ENCODE measurements at regions not wholly inside any gene's neighbourhood (a gene's known extent, or its start where the extent isn't known, plus 50 kb on each side); places are given as distances from the start of the nearest gene placed in this dataset.
A peak's percentile ranks its signal among the peaks of the same experiment; 100 is the strongest.

DNA sequence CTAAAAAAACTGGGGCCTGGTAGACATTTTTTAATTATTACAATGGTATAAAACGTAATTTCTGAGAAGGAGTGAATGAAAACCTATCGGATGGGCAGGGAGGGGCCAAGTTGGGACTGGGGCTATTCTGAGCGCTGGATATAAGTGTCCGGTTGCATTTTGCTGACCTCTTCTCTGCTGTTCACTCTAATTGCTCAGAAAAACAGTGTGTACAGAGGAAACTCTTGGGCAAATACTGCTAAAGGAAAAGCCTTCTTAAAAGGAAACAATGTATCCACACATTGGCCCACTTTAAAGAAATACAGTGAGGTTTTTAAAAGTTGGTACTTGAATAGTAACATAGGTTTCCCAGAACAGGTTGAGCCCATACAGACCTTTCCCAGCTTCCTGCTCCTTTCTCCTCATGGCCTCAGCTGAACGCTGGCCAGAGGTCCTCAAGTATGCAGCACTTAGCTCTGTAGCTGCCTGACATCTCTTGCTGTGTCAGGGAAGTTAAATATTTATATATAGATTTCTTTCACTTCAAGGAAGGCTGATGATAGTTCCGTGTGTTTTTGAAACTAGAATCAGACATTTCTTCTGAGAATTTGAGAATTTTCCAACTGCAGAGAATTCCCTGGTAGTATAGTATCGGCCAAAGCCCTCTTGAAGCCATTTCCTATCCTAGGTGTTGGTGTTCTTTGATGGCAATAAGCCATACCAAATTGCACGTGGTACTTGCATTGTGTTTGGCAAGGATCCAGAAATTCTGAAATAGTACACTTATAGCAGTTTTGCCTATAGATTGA, 97.1 kb upstream of the SLC4A4 start:
- DNase-seq (ENCODE audit: low spot score) = no peak

GRCh38 chr4:71243091-71243833, 95.6 kb upstream of the SLC4A4 start:
- no peak for DNase-seq (ENCODE audit: low spot score)

- DNase-seq (ENCODE audit: low spot score) = no peak
Observed at GRCh38 chr4:71247706-71248105, 91.1 kb upstream of the SLC4A4 start.

DNA sequence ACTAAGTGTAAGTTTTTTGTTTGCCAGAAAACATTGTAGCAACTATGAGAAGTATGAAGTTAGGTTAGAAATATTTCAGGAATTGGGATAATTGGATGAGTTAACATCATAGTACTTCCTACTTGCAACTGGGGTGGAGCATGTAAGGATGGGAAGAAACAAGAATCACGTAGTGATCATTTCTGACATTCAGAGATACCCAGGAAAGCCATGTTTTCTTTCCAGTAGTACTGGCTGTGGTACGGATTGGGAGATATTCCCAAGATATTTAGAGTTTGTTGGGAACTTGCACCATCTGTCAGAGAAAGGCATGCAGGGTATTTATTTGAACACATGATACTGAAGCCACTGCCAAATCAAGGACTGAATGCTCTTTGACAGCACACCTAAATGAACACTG, 87.6 kb upstream of the SLC4A4 start:
- peak; percentile 72 for DNase-seq (ENCODE audit: low spot score)

GRCh38 chr4:71253545-71253944, 85.3 kb upstream of the SLC4A4 start:
- no peak for DNase-seq (ENCODE audit: low spot score)

GRCh38 chr4:71254451-71255012, 84.3 kb upstream of the SLC4A4 start:
- DNase-seq (ENCODE audit: low spot score) = no peak

GRCh38 chr4:71255976-71256375, 82.8 kb upstream of the SLC4A4 start:
- DNase-seq (ENCODE audit: low spot score) = no peak

DNA sequence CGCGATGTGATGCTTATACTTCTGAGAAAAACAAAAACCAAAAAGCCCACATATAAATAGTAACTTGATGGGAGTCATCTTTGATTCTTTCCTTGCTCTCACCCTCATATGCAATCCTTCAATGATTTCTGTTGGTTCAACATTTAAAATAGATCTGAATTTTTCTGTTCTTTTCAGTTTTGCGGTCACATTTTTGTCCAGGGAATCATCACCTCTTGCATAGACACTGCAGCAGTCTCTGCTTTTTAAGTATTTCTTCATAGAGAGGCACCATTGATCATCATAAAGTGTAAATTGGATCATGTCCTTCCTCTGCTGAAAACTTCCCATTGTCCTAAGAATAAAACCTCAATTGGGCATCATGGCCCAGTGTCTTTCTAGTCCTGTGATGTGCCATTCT, 81.1 kb upstream of the SLC4A4 start:
- no peak for DNase-seq (ENCODE audit: low spot score)

DNA sequence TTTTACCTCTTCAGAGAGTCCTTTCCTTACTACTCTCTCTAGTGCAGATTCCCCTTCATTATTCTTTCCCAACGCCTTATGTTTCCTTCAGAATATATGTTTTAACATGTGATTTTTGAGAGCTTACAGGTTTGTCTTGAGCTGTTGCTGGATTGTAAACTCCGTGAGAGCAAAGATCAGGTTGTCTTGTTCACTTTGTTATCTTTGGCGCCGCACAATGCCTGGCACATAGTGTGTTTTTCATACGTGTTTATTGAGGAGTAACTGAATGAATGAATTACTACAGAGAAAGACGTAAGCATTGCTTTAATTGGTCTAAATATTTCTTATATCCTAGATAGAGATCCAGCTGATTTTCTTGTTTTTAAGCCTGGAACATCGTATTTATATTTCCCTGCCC, 80.5 kb upstream of the SLC4A4 start:
- DNase-seq (ENCODE audit: low spot score) = no peak

DNA sequence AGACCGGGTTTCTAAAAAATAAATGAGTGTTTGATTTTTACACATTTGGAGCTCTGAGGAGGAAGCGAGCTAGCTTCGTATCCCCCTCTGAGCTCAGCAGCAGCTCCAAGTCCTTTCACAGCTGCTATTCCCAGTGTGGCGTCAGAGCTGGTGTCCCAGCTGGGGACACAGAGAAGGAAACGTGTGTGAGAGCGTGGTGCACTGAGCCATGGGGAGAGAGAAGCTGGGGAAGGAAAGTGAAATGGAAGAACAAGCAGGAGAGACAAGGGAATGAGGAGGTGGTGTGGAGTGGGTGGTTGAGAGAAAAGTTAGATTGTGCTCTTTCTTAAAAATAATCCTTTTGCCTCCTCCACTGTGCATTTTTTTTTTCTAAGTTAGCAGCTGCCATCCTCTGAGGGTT, 79.5 kb upstream of the SLC4A4 start:
- DNase-seq (ENCODE audit: low spot score) = no peak

DNA sequence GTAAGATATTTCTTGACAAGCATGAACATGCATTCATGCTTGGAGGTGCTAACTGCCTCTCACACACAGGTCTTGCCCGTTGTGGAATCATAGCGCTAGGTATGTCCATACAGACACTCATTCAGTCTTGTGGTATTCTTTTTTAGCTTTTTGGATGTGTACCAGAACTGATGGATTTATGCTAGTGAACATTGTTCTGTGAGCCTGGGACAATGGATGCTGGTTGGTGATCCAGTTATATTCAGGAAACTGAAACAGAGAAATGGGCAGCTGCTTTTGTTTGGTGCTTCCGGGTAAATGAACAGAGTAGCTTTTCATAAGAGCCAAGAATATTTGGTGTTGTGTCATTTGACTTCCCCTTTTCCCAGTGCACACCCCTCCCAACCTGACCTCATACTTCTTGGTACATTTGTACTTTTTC, 78.9 kb upstream of the SLC4A4 start:
- no peak for DNase-seq (ENCODE audit: low spot score)

DNA sequence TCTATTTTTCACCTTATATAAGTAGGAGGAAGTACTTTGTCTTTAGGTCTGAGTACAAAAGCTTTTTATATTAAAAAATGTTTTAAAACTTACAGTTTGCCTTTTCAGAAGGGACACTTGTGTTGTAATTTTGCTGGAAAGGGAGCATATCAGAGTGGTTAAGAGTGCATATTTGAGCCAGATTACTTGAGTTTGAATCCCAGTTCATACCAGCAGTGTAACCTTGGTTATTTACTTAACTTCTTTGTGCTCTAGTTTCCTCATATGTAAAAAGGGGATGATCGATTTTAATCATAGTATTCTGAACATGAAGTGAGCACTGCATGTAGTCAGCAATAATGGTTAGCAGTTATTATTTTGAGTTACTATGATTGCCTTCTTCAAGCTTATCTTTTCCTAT, 78.3 kb upstream of the SLC4A4 start:
- no peak for DNase-seq (ENCODE audit: low spot score)

DNA sequence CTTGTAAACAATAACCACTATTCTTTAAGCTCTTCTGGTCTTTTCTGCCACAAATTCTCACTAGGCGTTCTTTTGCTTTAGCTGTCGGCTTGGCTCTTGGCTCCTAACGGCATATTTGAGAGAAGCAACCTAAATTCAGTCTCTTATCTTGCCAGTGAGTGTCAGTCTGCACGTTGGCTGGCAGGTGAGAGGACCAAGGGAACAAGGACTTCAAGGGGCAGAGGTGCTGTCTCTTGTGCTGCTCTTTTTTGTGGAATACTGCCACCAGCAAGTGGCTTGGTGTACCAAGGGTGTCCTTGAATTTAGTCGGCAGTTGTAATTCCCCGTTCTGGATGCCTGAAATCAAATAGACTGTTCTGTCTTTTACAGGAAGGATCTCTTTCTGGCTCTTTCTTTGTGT, 77.8 kb upstream of the SLC4A4 start:
- no peak for DNase-seq (ENCODE audit: low spot score)

DNA sequence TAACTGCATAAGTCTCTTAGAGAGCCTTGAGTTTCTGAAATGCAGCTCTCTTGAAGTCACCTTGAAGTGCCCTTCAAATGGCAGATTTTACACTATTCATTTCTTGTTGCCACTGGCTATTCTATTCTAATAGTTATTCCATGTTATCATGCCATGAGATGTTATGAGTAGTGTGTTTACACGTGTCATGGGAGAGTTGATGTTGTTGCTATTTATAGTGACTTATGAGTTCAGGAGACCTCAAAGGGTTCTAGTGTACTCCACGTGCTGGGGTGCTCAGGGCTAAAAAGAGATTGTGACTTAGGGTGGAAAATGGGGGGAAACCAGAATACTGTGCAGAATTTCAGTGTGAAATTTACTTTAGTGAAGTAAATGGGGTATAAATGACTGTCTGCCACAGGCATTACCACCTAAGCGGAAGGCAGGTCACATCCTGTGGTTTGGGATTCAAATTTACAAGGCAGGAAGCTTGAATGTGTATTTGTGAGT, 77.1 kb upstream of the SLC4A4 start:
- no peak for DNase-seq (ENCODE audit: low spot score)

- DNase-seq (ENCODE audit: low spot score) = no peak
Observed at GRCh38 chr4:71262161-71262560, 76.7 kb upstream of the SLC4A4 start.

GRCh38 chr4:71266090-71266794, 72.6 kb upstream of the SLC4A4 start:
- DNase-seq (ENCODE audit: low spot score) = peak; percentile 65

GRCh38 chr4:71267244-71267643, 71.6 kb upstream of the SLC4A4 start:
- DNase-seq (ENCODE audit: low spot score) = peak; percentile 8

DNA sequence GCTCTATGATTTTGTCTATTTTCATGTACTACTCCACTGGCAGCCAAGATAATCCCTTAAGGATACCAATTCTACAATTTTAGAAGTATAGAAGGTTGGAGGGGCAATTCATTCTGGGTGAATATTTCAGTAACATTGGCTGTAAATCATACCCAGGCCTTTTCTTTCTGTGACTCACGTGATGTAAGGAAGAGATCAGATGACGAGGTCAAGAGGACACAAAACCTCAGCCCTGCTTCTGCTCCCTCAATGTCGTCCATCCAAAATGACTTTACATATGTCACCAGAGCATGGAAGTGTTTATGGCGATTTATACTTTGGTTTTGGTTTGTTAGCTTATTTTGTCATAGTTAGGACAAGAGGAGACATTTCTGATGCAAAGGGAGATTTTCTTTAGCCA, 70.7 kb upstream of the SLC4A4 start:
- DNase-seq (ENCODE audit: low spot score) = no peak

DNA sequence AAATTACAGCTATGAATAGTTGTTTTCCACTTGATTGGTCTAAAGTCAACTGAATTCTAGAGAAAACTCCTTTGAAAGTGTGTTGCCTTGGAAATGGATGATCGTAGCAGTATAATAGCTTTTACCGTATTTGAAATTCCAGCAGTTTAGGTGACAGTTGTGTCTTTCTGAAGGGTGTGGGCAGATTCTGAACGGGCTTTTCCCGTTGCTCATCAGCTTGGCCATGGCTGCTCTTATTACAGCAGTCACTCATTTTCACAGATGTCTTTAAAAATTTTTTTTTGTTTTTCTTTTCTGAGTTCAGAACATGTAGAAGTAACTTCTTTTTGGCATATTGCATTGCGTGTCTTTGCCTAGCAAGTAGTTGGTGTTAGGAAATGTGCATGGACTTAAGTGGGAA, 69.6 kb upstream of the SLC4A4 start:
- peak; percentile 42 for DNase-seq (ENCODE audit: low spot score)

GRCh38 chr4:71270901-71271300, 67.9 kb upstream of the SLC4A4 start:
- no peak for DNase-seq (ENCODE audit: low spot score)

DNA sequence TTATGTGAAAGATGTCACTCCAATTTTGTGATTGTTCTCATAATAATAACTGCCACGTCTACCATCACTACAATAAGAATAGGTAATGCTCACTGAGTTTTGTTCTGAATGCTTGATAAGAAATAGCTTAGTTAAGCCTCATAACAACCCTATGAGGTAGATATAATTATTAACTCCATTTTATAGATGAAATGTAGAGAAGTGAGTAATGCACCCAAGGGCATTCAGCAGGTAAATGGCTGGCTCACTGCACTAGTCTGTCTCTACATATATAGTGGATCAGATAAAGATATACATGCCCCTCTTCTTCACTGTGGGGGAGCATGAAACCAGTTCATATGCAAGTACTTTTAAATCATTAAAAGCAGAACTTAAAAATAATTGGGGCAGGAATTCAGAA, 65.8 kb upstream of the SLC4A4 start:
- no peak for DNase-seq (ENCODE audit: low spot score)

- DNase-seq (ENCODE audit: low spot score) = no peak
Observed at GRCh38 chr4:71275004-71275403, 63.8 kb upstream of the SLC4A4 start.

DNA sequence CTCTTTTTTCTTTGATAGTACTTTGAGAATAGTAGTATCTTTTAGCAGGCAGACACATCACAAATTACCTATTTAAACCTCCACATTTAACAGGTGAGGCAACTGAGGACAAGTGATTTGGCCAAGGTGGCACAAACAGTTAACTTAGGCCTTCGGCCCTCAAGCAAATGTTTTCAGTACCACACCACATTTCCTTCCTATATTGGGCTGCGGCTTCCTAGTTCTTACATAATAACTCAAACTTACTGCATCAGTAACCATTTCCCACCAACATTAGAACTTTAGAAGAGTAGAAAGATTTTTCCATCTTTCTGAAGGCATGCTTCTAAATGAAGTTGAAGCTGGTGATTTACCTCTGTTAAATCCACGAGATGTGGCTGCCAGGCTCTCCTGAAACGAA, 63.2 kb upstream of the SLC4A4 start:
- DNase-seq (ENCODE audit: low spot score) = no peak

Data from GM03348 (cell line).